GM19463 (cell line): ENCODE measurements at regions not wholly inside any gene's neighbourhood (a gene's known extent, or its start where the extent isn't known, plus 50 kb on each side); places are given as distances from the start of the nearest gene placed in this dataset.

Source experiments
- ATAC-seq: cut with Tn5 transposase; IDR thresholded peaks from one replicate; pipeline ENCODE4 v1.9.1; 2021; ENCODE audit warnings: mild to moderate bottlenecking, moderate library complexity; ENCODE audit not compliant: unreplicated experiment

- no peak for ATAC-seq
Measured at GRCh38 chr10:105992928-105993327, 1171.6 kb downstream of the SORCS1 start.

DNA sequence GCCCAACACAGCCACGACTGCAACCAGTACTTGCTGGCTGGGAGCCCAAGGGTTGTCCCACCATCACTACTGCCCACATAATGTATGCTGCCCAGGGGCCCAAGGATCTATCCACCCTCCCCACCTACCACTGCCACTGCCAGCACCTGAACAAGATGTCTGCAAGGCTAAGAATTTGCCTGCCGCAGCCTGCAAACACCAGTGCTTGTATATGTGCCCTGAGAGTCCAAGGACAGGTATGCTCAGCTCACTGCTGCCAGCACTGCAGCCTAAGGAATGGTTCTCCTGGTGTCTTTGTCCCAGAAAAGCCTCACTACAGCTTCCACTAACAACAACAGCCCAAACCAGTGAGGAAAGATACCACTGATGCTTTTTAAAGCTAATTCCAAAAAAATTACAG lies 1174.0 kb downstream of the SORCS1 start:
- no peak for ATAC-seq

GRCh38 chr10:105989995-105990394 lies 1174.5 kb downstream of the SORCS1 start:
- no peak for ATAC-seq

GRCh38 chr10:105988848-105989247 lies 1175.7 kb downstream of the SORCS1 start:
- no peak for ATAC-seq

- no peak for ATAC-seq
Measured at GRCh38 chr10:105986912-105987635, 1177.4 kb downstream of the SORCS1 start.

GRCh38 chr10:105986486-105986885 lies 1178.0 kb downstream of the SORCS1 start:
- ATAC-seq = no peak

DNA sequence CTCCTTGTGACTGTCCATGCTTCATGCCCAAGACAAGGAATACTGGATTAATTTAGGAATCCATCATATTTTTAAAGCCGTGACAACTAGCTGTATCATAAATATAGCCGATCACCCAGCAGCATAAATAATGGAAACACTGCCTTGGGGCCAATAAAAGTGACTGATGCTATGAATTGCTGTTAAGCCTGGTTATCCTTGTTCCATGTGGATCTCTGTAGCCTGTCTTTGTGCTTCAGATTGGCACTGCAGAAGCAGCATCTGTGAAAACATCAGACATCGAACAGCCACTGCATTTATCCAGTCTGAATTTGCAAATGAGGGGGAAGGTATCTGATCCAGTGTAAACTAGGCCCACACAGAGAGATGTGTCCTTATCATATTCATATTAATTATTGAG lies 1181.8 kb downstream of the SORCS1 start:
- no peak for ATAC-seq

- ATAC-seq = no peak
Measured at GRCh38 chr10:105981679-105982078, 1182.8 kb downstream of the SORCS1 start.

- no peak for ATAC-seq
Measured at GRCh38 chr10:105974803-105975456, 1189.6 kb downstream of the SORCS1 start.

DNA sequence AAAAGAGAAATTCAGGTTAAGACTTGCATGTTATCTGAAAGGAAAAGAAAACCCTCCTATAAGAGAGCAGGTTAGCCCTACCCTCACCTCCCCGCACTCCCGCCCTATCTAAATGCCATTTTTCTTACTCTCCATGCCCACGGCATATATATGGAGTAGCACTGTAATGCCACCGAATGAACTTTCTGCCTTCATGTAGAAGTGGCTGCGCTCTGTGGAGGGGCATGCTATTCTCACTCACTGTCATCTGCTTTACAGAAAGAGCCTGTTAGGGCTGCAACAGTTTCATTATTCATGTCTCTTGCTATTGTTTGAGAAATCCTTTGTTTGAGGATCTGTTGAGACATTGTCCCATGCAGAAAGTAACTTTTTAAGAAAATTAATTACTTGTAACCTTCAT lies 1190.6 kb downstream of the SORCS1 start:
- no peak for ATAC-seq

DNA sequence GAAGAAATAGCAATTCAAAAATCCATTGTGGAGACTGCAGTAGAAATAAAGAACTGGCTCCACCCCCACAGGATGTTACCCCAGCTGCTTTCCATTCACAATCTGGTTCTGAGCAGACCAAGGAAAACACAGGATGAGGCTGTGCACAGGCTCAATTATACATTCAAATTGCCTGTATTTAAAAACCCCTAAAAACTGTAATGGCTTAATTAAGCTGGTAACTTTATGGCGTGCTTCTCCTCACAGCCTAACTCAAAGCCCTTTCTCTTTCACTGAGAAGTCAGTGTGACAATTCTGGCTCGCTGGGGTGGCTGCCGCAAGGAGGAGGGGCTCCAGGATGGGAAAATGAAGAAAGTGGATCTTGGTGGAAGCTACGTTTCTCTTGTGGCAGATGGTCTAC lies 1191.1 kb downstream of the SORCS1 start:
- ATAC-seq = no peak

DNA sequence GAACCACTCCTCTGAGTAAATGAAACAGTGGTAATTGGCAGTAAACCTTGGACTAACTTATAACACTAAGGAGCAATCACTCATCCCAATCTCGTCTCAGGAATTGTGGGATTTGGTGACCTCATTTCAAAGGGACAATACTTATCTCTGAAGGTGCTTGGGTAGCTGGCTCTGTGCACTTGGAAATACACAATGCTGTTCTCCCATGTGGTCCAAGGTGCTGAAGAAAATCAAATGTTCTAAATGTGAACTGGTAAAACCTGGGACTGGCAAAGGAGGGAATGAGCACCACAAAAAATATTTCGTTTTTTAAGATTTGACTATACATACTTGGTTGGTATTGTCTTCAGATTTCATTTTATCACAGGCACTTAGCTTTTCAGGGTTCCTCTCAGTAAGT lies 1193.0 kb downstream of the SORCS1 start:
- no peak for ATAC-seq

- ATAC-seq = no peak
Measured at GRCh38 chr10:105969884-105970377, 1194.6 kb downstream of the SORCS1 start.

DNA sequence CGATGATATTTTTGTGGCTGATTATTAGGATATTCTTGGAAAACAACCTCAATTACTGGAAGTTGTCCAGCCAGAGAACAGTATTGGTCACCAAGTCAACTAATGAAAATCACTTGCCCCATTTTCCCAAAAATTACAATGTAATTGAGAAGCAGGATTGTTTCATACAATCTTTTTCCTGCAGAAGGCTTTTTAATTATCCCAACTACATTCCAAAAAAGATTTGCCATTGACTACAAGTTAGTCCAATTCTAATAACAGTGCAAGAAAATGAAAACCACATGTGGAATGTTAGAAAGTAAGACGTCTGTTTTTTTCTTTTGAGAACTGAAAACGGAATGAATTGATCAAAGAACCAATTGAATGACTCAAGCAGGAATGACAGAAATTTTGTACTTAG lies 1195.8 kb downstream of the SORCS1 start:
- no peak for ATAC-seq

DNA sequence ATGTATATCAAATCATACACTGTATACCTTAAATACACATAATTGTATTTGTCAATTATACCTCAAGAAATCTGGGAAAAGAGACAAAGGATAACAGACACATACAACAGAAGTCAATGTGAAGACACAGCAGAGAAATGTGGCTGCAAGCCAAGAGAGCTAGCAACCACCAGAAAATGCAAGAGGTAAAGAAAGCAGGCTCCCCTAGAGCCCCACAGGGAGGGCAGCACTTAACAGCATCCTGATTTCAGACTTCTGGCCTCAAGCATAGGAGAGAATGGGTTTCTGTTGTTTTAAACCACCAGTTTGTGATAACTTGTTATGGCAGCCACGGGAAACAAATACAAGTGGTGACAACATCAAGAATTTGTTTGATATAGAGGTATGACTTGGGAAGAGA lies 1197.2 kb downstream of the SORCS1 start:
- ATAC-seq = no peak

- ATAC-seq = no peak
Measured at GRCh38 chr10:105965141-105965540, 1199.4 kb downstream of the SORCS1 start.

- no peak for ATAC-seq
Measured at GRCh38 chr10:105964009-105964408, 1200.5 kb downstream of the SORCS1 start.

DNA sequence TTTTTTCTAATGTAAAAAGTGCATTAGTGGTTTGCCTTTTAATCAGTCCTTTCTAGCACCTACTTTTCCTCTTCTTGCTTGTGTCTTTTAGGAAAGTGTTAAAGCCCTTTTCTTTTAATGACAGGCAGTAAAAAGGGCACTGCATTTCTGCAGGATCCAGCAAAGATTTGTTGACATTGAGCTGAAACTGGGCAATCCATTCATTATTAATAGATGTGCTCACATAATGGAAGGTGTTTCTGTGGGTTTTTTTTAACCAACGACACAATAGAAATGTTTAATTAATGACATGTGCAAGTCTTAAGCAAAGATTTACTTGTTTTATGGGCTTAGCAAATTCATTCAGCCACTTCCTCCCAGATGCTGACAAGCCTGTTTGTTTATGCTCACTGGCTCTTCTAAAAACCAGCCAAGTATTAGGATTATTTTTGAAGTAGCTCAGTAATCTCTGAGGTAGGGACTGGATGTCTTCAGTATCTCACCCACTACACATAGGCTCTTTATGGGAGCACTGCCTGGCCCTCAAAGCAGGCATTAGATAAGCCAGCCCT lies 1201.1 kb downstream of the SORCS1 start:
- ATAC-seq = no peak

DNA sequence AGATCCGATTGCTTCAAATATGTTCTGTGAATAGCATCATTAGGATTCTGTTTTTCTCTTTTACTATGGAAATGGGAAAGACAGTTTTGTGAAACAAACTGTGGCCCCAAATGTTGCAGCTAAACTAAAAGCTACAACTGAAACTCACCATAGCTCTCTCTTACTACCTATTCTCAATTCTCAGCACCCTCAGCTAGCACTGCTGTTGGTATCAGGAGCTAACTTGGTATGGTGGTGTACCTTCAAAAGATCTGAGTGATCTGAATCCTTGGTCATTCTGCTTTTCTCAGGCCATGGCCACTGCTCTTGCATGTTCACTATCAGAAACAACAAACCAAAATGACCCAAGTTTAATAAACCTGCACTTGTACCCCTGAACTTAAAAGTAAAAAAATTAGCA lies 1208.0 kb downstream of the SORCS1 start:
- ATAC-seq = no peak

DNA sequence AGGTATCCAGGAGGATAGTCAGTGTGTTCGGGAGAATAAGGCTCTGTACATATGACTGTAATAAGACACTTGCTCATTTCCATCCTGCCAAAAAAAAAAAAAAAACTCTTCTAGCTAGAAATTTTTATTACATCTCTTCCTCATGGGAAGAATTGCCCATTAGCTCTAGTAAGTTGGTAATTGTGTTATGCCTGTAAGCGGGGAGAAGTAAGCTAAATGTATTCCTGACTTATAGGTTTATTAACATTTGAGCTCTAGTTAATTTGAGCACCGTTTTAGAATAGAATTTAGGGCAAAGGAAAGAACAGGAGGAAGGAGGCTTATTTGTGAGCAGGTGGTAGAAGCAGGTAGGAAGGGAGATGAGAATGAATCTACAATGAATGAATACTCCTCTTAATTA lies 1210.6 kb downstream of the SORCS1 start:
- no peak for ATAC-seq

GRCh38 chr10:105953056-105953455 lies 1211.5 kb downstream of the SORCS1 start:
- ATAC-seq = no peak

GRCh38 chr10:105952153-105952552 lies 1212.4 kb downstream of the SORCS1 start:
- ATAC-seq = peak; percentile 84
